ENCODE measurements at regions not wholly inside any gene's neighbourhood (a gene's known extent, or its start where the extent isn't known, plus 50 kb on each side); places are given as distances from the start of the nearest gene placed in this dataset.

DNA sequence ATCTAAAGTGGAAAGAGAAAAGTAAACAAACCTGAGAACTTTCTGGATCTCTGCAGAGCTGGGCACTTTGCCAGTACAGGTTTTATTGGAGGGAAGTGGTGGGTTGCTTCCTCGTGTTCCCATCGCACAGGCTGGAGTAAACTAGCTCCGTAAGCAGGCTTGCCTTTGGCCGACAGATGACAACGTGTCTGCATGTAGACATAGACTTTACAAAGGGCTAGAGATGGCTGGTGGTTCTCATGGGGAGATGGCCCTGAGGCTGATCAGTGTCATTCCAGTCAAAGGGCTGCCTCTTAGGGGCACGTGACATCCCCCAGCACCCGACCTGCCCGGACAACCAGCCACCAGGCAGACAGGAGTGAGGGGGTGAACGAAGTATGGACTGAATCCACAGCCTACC is 98.8 kb downstream of the YTHDF1 start:
- Histone ChIP-seq H3K36me3 (ENCODE audit: insufficient read depth in 1 of 2, low read depth in 1 of 2) (no peaks in the 10 kb centered on the region), H3K9me3 (no peaks in the 10 kb centered on the region), H3K4me3 (no peak overlapping the region), H3K4me1 (no peaks in the 10 kb centered on the region), H3K27me3 (ENCODE audit: insufficient read depth in 3 of 3, low read length in 2 of 3) (peaks cover 0 to 61% (median 19%) of the 10 kb centered on the region in 3 donors), H3K27ac (no peak overlapping the region)
- TF ChIP-seq, protein P1, sequence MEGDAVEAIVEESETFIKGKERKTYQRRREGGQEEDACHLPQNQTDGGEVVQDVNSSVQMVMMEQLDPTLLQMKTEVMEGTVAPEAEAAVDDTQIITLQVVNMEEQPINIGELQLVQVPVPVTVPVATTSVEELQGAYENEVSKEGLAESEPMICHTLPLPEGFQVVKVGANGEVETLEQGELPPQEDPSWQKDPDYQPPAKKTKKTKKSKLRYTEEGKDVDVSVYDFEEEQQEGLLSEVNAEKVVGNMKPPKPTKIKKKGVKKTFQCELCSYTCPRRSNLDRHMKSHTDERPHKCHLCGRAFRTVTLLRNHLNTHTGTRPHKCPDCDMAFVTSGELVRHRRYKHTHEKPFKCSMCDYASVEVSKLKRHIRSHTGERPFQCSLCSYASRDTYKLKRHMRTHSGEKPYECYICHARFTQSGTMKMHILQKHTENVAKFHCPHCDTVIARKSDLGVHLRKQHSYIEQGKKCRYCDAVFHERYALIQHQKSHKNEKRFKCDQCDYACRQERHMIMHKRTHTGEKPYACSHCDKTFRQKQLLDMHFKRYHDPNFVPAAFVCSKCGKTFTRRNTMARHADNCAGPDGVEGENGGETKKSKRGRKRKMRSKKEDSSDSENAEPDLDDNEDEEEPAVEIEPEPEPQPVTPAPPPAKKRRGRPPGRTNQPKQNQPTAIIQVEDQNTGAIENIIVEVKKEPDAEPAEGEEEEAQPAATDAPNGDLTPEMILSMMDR (IDR thresholded peaks at IDR 0.05), result no peak
- no peak for ATAC-seq
- 58 to 66% (median 62%) methylated on average over 9 of the region's 9 CpGs for WGBS, 3 donors
- intact Hi-C loops (cut with DNase I), result no loop called here
- peak in 1 of 2 donors; percentile 8 for DNase-seq

DNA sequence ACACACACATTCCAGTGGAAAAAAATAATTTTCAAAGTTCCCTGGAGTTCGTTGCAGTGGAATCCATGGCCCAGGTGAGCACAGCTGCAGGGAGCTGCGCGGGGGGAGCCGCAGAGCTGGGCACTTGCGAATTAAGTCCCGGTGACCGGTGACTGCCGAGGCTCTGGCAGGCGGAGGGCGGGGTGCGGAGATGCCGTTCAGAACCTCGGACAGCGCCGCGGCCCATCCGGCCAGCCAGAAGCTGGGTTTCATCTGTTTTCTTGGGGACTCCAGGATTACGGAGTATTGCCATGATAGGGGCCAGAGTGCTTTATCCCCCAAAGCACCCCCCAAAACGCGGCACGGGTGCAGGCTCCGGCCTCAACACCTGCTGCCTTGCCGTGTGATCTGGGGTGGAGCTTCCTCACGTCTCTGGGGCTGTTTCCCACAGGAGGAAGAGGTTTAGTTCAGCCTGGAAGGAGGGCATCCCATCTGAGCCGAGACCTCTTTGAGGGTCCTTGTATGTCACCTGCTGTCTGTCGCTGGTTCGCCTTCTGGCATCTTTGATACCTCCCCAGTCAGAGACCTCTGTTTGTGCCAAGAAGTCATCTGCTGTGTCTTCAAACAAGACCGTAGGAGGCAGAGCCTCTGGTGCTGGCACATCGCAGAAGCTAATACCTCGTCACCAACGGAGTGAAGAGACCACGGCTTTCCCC is 99.4 kb downstream of the YTHDF1 start:
- TF ChIP-seq, protein P1 (IDR thresholded peaks at IDR 0.05), result no peak
- H3K4me1 ChIP-seq, result no peaks in the 10 kb centered on the region
- no peaks in the 10 kb centered on the region for H3K36me3 ChIP-seq (ENCODE audit: insufficient read depth in 1 of 2, low read depth in 1 of 2)
- no peaks in the 10 kb centered on the region for H3K9me3 ChIP-seq
- 16% methylated on average over 32 of the region's 32 CpGs for WGBS, 3 donors
- H3K4me3 ChIP-seq, result no peak overlapping the region
- H3K27me3 ChIP-seq (ENCODE audit: insufficient read depth in 3 of 3, low read length in 2 of 3), result peaks cover 0 to 55% (median 15%) of the 10 kb centered on the region in 3 donors
- intact Hi-C loops (cut with DNase I), result no loop called here
- no peak for ATAC-seq
- peak in 1 of 2 donors; percentile 36 for DNase-seq
- no peak overlapping the region for H3K27ac ChIP-seq

DNA sequence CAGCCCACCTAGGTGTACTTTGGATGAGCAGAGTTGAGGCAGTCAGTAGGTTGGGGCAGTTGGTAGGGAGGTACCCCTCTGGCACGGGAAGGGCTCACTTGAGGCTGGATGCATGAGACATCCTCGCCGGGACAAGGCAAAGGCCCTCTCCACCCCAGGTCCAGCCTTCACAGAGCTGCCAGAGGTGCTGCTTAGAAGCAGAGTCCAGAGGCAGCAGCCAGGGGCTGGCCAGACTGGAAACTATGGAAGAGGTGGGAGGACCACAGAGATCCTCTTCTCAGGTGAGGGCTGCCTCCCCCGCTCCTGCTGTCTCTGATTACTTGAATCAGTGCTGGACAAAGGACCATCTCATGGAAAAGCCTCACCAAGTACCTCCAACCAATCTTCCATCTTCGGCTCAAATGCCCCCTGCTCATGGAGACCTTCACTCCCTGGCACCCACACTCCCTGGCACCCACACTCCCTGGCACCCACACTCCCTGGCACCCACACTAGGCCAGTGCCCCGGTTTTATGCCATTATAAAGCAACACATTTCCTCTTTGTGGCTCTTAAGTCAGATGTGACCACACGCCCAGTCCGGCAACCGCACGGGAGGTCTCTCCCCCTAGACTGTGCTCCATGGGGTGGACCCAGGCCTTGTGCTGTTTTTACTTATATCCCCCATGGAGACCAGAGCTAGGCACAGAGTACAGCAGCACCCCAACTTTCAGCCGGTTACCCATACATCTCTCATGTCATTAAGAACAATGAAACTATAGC is 100.1 kb downstream of the YTHDF1 start:
- ATAC-seq (no peak), DNase-seq (peak in 1 of 2 donors; percentile 34)
- TF ChIP-seq, protein P1 (IDR thresholded peaks at IDR 0.05), result no peak
- no peaks in the 10 kb centered on the region for H3K9me3 ChIP-seq
- no peaks in the 10 kb centered on the region for H3K36me3 ChIP-seq (ENCODE audit: insufficient read depth in 1 of 2, low read depth in 1 of 2)
- no peaks in the 10 kb centered on the region for H3K4me1 ChIP-seq
- intact Hi-C loops (cut with DNase I), result no loop called here
- 69 to 74% (median 74%) methylated on average over 11 of the region's 11 CpGs for WGBS, 3 donors
- H3K27me3 ChIP-seq (ENCODE audit: insufficient read depth in 3 of 3, low read length in 2 of 3), result peaks cover 0 to 52% (median 19%) of the 10 kb centered on the region in 3 donors
- no peak overlapping the region for H3K4me3 ChIP-seq
- H3K27ac ChIP-seq, result no peak overlapping the region

DNA sequence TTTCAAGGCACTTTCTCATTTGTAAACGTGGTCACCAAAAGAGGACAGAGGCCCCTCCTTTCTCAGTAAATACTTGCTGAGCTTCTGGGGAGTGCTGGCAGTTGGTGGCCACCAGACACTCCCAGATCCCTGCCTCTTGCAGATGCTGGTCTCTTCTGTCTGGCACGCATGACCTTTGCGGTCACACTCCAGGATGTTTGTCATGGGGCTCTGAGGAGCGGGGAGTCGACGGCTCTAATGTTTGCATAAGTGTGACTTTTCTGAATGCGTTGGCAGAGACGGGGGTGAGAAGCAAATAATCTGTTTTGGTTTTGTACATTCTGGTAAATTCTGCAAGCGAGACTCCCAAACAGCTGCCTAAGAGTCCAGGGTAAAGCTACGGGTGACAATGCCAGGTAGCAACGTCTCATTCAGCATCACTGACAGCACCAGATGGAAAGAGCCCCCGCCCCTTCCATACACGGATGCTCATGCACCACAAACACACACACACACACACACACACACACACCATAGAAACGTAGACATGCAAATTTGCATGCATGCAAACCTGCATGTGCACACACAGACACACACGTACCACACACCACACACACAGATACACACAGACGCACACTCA is 101.1 kb downstream of the YTHDF1 start:
- no peaks in the 10 kb centered on the region for H3K4me1 ChIP-seq

More for the DNA sequence above, 101.1 kb downstream of the YTHDF1 start:
- DNase-seq (peak in 1 of 2 donors; percentile 5), ATAC-seq (no peak)
- H3K27ac ChIP-seq, result no peak overlapping the region
- peaks cover 0 to 55% (median 21%) of the 10 kb centered on the region in 3 donors for H3K27me3 ChIP-seq (ENCODE audit: insufficient read depth in 3 of 3, low read length in 2 of 3)
- intact Hi-C loops (cut with DNase I), result no loop called here
- no peaks in the 10 kb centered on the region for H3K36me3 ChIP-seq (ENCODE audit: insufficient read depth in 1 of 2, low read depth in 1 of 2)
- TF ChIP-seq, protein P1 (IDR thresholded peaks at IDR 0.05), result no peak
- H3K9me3 ChIP-seq, result no peaks in the 10 kb centered on the region
- no peak overlapping the region for H3K4me3 ChIP-seq
- 55 to 58% (median 57%) methylated on average over 16 of the region's 16 CpGs for WGBS, 3 donors
